OCI-LY1 (cell line): ENCODE measurements at regions not wholly inside any gene's neighbourhood (a gene's known extent, or its start where the extent isn't known, plus 50 kb on each side); places are given as distances from the start of the nearest gene placed in this dataset.

Experiments used
- H2AFZ ChIP-seq: fragments of 200-600 bp; sonication (generic), shearing (Covaris generic); 2 replicates; pipeline ENCODE4 v1.6.0; 2014; ENCODE audit warnings: antibody characterized with exemption, mild to moderate bottlenecking, low read length
- H3F3A ChIP-seq: fragments of 200-600 bp; sonication (generic), shearing (Covaris generic); 2 replicates; pipeline ENCODE4 v1.6.0; 2014; ENCODE audit warnings: mild to moderate bottlenecking, antibody characterized with exemption, low read length, moderate library complexity; ENCODE audit not compliant: insufficient read depth
- H3K27ac ChIP-seq: fragments of 200-600 bp; sonication (generic); 2 replicates; pipeline ENCODE4 v1.5.1; 2014; ENCODE audit warnings: low read length, mixed run types, mild to moderate bottlenecking, low read depth; ENCODE audit not compliant: poor library complexity, severe bottlenecking
- H3K27me3 ChIP-seq: fragments of 200-600 bp; sonication (generic); 2 replicates; pipeline ENCODE4 v1.6.0; 2014; ENCODE audit warnings: antibody characterized with exemption, mild to moderate bottlenecking, low read length, moderate library complexity; ENCODE audit not compliant: insufficient read depth
- H3K36me3 ChIP-seq: fragments of 200-600 bp; sonication (generic); 2 replicates; pipeline ENCODE4 v1.6.1; 2014; ENCODE audit warnings: mild to moderate bottlenecking, antibody characterized with exemption, low read length, moderate library complexity, mixed read lengths; ENCODE audit not compliant: insufficient read depth
- H3K4me1 ChIP-seq: fragments of 200-600 bp; sonication (generic); 2 replicates; pipeline ENCODE4 v1.5.1; 2014; ENCODE audit warnings: mild to moderate bottlenecking, low read length, moderate library complexity; ENCODE audit not compliant: insufficient read depth, severe bottlenecking
- H3K4me2 ChIP-seq: fragments of 200-600 bp; sonication (generic), shearing (Covaris generic); 2 replicates; pipeline ENCODE4 v1.6.1; 2014; ENCODE audit warnings: low read length
- H3K4me3 ChIP-seq: fragments of 200-600 bp; sonication (generic); 2 replicates; pipeline ENCODE4 v1.5.1; 2014; ENCODE audit warnings: low read length, low read depth, mild to moderate bottlenecking, mixed read lengths; ENCODE audit not compliant: poor library complexity, severe bottlenecking
- H3K79me2 ChIP-seq: fragments of 200-600 bp; shearing (Covaris generic); 2 replicates; pipeline ENCODE4 v1.6.1; 2016; ENCODE audit warnings: mixed run types, low read length, mixed read lengths; ENCODE audit not compliant: insufficient read depth
- H3K9ac ChIP-seq: fragments of 200-600 bp; sonication (generic), shearing (Covaris generic); 2 replicates; pipeline ENCODE4 v1.6.1; 2014; ENCODE audit warnings: mild to moderate bottlenecking, low read length, mixed read lengths
- H3K9me2 ChIP-seq: fragments of 200-600 bp; sonication (generic), shearing (Covaris generic); 2 replicates; pipeline ENCODE4 v1.6.1; 2014; ENCODE audit warnings: low read depth, mild to moderate bottlenecking, low read length, mixed read lengths
- H3K9me3 ChIP-seq: fragments of 200-600 bp; shearing (Covaris generic); 2 replicates; pipeline ENCODE4 v1.6.1; 2014; ENCODE audit warnings: low read length, mixed read lengths
- H4K20me1 ChIP-seq: fragments of 200-600 bp; sonication (generic), shearing (Covaris generic); 2 replicates; pipeline ENCODE4 v1.6.0; 2016; ENCODE audit warnings: mild to moderate bottlenecking, low read length; ENCODE audit not compliant: insufficient read depth
- CTCF ChIP-seq: fragments of 200-600 bp; sonication (generic), shearing (Covaris generic); IDR thresholded peaks from 2 replicates; pipeline ENCODE4 v1.5.1; 2017; ENCODE audit warnings: mild to moderate bottlenecking, antibody characterized with exemption, low read length, moderate library complexity, mixed read lengths
- EZH2 ChIP-seq: fragments of 200-600 bp; sonication (generic), shearing (Covaris generic); IDR thresholded peaks from 2 replicates; pipeline ENCODE4 v1.8.0; 2017; ENCODE audit warnings: borderline replicate concordance, mixed run types, mild to moderate bottlenecking, antibody characterized with exemption, low read length, moderate library complexity, mixed read lengths

GRCh38 chr1:218965821-218966220 is 207.9 kb upstream of the LYPLAL1 start:
- H2AFZ ChIP-seq = no peak overlapping the region
- H3K9me2 ChIP-seq = no peaks in the 10 kb centered on the region
- TF ChIP-seq EZH2 (no peak), CTCF (no peak)
- no peaks in the 10 kb centered on the region for H3K9me3 ChIP-seq
- H3K4me1 ChIP-seq = no peaks in the 10 kb centered on the region
- H3K4me3 ChIP-seq = no peak overlapping the region
- H3K36me3 ChIP-seq = no peaks in the 10 kb centered on the region
- no peaks in the 10 kb centered on the region for H3K27me3 ChIP-seq
- H3F3A ChIP-seq = no peaks in the 10 kb centered on the region
- no peak overlapping the region for H3K9ac ChIP-seq
- no peak overlapping the region for H3K27ac ChIP-seq
- H3K79me2 ChIP-seq = no peaks in the 10 kb centered on the region
- no peak overlapping the region for H3K4me2 ChIP-seq
- no peaks in the 10 kb centered on the region for H4K20me1 ChIP-seq

GRCh38 chr1:218967254-218967653 is 206.4 kb upstream of the LYPLAL1 start:
- Histone ChIP-seq H3K9me2 (no peaks in the 10 kb centered on the region), H3K9ac (no peak overlapping the region), H2AFZ (no peak overlapping the region)

GRCh38 chr1:218967836-218968235 is 205.8 kb upstream of the LYPLAL1 start:
- Histone ChIP-seq H3K9ac (no peak overlapping the region), H3K4me1 (no peaks in the 10 kb centered on the region), H3K27ac (no peak overlapping the region), H3F3A (no peaks in the 10 kb centered on the region), H3K9me2 (no peaks in the 10 kb centered on the region), H2AFZ (no peak overlapping the region), H4K20me1 (no peaks in the 10 kb centered on the region), H3K9me3 (no peaks in the 10 kb centered on the region), H3K4me2 (no peak overlapping the region), H3K4me3 (no peak overlapping the region), H3K36me3 (no peaks in the 10 kb centered on the region), H3K79me2 (no peaks in the 10 kb centered on the region), H3K27me3 (no peaks in the 10 kb centered on the region)
- TF ChIP-seq EZH2 (no peak), CTCF (no peak)

More at GRCh38 chr1:218967254-218967653, 206.4 kb upstream of the LYPLAL1 start:
- no peaks in the 10 kb centered on the region for H3K79me2 ChIP-seq
- H3F3A ChIP-seq = no peaks in the 10 kb centered on the region
- TF ChIP-seq EZH2 (no peak), CTCF (no peak)
- no peaks in the 10 kb centered on the region for H4K20me1 ChIP-seq
- no peak overlapping the region for H3K4me3 ChIP-seq
- no peaks in the 10 kb centered on the region for H3K27me3 ChIP-seq
- H3K36me3 ChIP-seq = no peaks in the 10 kb centered on the region
- H3K9me3 ChIP-seq = no peaks in the 10 kb centered on the region
- H3K4me2 ChIP-seq = no peak overlapping the region
- H3K27ac ChIP-seq = no peak overlapping the region
- H3K4me1 ChIP-seq = no peaks in the 10 kb centered on the region
